GM18867 (cell line): ENCODE measurements at regions not wholly inside any gene's neighbourhood (a gene's known extent, or its start where the extent isn't known, plus 50 kb on each side); places are given as distances from the start of the nearest gene placed in this dataset.
A peak's percentile ranks its signal among the peaks of the same experiment; 100 is the strongest.

Source experiments
- ATAC-seq: cut with Tn5 transposase; IDR thresholded peaks from one replicate; pipeline ENCODE4 v1.9.1; 2021; ENCODE audit warnings: mild to moderate bottlenecking, moderate library complexity; ENCODE audit not compliant: unreplicated experiment

DNA sequence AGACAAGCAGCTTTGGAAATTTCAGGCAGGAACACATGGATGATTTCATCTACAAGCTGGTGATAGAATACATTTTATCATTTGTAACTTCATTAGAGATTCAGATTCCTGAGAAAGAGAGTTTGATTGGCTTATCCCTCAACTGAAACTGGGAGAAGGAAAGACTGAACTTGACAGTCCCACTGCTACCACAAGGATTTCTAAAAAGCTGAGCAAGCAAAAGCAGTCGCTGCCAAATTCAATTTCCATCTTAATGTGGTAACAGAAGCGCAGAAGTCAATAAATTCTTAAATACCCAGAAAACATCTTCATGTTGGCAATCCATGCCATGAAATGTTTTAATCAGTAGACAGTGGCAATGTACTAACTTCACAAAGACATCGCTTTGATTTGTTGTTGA is 172.1 kb upstream of the DACH1 start:
- no peak for ATAC-seq

DNA sequence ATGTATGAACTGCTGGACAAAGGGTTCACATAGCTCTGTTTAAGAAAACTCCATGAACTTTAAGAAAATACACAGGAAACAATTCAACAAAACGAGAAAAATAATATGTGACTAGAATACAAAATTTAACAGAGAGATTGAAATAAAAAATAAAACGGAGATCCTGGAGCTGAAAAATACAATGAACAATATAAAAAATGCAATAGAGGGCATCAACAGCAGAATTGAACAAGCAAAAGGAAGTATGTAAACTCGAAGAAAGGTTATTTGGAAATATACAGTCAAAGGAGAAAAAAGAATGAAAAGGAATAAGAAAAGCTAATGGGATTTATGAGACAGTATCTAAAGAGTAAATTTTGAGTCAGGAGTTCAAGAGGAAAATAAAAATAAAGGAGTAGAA is 163.0 kb upstream of the DACH1 start:
- no peak for ATAC-seq

GRCh38 chr13:72025836-72026235 is 158.8 kb upstream of the DACH1 start:
- ATAC-seq, result no peak

DNA sequence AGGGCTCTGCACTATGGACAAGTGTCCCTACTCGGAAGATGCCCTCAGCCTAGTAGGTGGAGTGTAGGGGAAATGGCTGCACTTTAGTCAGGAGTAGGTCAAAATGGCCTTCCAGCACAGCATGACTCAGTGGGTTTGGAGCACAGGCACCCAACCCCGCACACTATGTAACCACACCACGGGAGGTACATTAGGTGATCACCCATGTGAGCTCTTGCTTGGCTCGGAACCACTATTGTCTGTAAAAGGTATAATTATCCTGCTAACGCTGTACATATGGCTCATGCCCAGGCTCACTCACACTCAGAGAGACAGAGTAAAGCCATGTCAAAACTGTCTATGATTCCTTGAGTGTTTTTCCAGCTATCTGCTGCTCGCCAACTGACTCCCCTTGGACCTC is 156.9 kb upstream of the DACH1 start:
- ATAC-seq, result no peak

DNA sequence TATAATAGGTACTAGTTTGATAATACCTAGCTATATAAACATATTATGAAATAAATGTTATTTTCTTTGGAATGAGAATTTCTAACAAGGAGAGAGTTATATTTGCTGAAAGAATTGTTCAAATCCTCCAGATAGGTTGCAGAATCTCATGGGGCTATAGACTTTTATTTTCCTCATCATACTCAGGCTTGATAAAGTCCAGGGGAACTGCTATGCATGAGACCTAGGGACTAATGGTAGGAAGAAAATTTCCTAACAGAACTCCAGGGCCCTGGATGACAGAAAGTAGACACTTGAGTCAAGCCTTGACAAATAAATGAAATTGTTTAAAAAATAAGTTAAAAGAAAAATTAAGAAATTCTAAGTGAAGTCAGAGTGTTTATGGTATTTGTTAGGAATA is 138.5 kb upstream of the DACH1 start:
- ATAC-seq, result no peak

- ATAC-seq, result no peak
Observed at GRCh38 chr13:72004784-72005374, 137.9 kb upstream of the DACH1 start.

DNA sequence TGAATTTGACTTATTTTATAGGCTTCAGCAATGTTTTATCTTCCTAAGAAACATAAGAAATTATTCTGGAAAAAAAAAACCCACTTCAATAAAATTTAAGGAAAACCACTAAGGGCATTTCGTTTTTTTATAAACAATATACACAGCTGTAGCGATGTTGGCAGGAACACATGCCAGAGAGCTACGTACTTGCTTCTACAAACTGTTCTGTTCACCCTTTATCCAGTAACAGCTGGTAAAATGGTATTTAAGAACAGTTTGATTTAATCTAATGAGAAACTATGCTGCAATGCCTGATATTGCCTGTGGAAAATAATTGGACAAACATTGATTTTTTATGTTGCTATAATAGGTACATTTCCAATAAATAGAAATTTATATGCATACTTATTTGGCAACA is 137.2 kb upstream of the DACH1 start:
- no peak for ATAC-seq

DNA sequence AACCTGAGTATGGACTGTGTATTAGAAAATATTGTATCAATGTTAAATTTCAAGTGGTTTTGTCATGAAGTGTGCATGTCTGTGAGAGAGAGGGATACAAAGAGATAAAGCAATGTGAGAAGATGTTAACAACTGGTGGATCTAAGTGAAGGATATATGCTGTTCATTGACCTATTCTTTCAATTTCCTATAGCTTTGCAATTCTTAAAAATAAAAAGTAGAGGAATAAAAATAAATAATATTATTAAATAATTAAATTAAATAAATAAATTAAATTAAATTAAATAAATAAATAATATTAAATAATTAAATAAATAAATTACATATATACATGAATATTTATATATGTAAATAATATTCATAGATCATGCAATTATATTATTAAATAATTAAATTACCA is 131.2 kb upstream of the DACH1 start:
- no peak for ATAC-seq

DNA sequence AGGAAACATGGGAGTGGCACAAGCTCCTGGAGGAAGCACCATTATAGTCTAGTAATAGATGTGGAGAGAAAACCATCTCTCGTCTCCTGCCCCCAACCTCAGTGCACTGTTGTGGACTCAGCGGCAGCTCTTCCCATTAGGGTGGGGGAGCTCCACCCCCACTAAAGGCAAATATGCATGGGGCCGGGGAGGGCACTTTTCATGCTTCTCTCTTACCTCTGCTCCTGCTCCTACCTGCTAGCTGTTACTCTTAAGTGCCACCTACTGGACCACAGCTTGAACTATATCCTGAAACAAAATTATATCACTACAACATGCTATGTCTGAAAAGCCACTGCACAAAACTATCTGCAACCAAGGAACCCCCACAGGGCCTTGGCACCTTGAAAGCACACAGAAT is 112.6 kb upstream of the DACH1 start:
- ATAC-seq, result no peak

DNA sequence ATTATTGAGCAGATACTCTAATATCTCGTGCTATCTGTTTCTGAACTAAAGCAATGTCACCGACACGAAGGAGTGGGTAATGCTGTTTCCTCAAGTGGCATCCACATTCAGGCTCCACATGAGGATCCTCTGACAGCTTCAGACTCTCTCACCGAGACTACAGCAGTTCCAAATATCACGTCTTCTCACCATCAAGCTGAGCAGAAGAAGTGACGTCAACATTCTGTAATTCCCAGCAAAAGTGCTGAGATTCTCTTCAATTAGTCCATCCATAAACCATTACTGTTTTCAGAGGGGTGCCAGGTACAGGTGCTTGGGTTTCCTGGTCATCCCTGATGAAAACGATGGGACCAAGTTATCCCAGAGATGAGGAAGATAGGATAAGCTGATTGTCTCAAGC is 110.0 kb upstream of the DACH1 start:
- ATAC-seq, result no peak

- ATAC-seq, result no peak
Observed at GRCh38 chr13:71967990-71968389, 101.0 kb upstream of the DACH1 start.

- ATAC-seq, result peak; percentile 81
Observed at GRCh38 chr13:71964491-71965100, 97.6 kb upstream of the DACH1 start.

DNA sequence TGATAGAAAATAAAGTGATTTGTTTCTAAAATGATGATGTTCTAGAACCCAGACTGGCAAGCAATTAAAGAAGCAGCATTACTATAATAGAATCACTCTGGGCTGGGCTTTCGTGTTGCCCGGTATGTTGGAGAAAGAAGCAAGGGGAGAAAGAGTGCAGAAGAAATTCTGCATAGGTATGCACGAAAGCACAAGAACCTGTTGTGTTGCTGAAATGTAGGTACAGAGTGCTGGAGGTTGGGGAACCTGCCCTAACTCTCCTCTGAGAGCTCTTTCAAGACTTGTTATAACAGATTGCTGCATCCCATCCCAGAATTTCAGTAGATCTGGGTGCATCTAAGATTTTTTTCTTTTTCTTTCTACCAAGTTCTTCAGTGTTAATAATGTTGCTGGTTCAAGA is 95.7 kb upstream of the DACH1 start:
- no peak for ATAC-seq

DNA sequence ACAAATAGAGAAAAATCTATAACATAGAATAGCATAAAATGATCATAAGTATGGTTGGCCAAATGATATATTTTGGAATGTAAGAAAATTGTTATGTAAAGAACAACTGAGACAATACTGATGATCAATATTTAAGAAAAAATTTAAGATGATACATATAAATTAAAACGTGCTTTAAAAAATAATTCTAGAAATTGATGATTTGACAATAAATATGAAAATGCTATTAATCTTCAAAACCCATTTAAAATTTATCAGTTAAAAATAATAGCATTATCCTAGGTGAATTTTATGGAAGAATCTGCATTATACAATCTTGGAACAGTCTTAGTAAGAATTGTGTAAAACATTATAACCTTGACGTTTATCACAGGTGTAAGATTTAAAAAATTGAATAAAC is 95.1 kb upstream of the DACH1 start:
- ATAC-seq, result no peak

GRCh38 chr13:71949441-71949840 is 82.4 kb upstream of the DACH1 start:
- no peak for ATAC-seq

GRCh38 chr13:71939186-71939585 is 72.2 kb upstream of the DACH1 start:
- no peak for ATAC-seq

- no peak for ATAC-seq
Observed at GRCh38 chr13:71935166-71935840, 68.3 kb upstream of the DACH1 start.

GRCh38 chr13:71924931-71925330 is 57.9 kb upstream of the DACH1 start:
- no peak for ATAC-seq

DNA sequence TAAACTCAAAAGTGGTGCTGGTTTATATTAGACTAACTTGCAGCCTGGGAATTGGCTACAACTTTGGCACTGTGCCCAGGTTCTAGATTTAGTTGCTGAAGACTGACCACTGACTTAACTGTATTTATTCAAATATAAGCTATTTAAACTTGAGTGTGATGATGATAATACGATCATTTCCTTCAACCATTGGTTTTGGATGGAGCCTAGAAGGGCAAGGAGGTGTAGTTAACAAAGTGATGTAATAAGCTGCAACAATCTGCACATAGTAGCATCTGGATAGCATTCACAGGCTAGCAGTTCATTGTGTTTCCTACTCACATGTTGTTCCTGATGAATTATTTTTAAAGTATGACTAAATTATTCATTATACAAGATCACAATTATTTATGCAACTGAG is 55.2 kb upstream of the DACH1 start:
- no peak for ATAC-seq
